ENCODE measurements at regions not wholly inside any gene's neighbourhood (a gene's known extent, or its start where the extent isn't known, plus 50 kb on each side); places are given as distances from the start of the nearest gene placed in this dataset.

GRCh38 chr16:54588026-54588425 is 301.4 kb upstream of the IRX3 start:
- TF ChIP-seq TCF12 (IDR thresholded peaks at IDR 0.05; ENCODE audit: low read depth): no peak
- TF ChIP-seq ZBTB7A (IDR thresholded peaks at IDR 0.05; ENCODE audit: low read depth): no peak

- TF ChIP-seq USF1 (IDR thresholded peaks at IDR 0.05): no peak
- TF ChIP-seq EP300 (IDR thresholded peaks at IDR 0.05; ENCODE audit: borderline replicate concordance): no peak
- TF ChIP-seq CREB1 (IDR thresholded peaks at IDR 0.05; ENCODE audit: low read depth): no peak
- no peak for TF ChIP-seq ZBTB7A (IDR thresholded peaks at IDR 0.05; ENCODE audit: low read depth)
- no peak for TF ChIP-seq CEBPB (IDR thresholded peaks at IDR 0.05)
- TF ChIP-seq NFIC (IDR thresholded peaks at IDR 0.05): no peak
- no peak for TF ChIP-seq REST (IDR thresholded peaks at IDR 0.05; ENCODE audit: low read depth)
These were observed 300.6 kb upstream of the IRX3 start for GRCh38 chr16:54587176-54587515.

- TF ChIP-seq TEAD4 (IDR thresholded peaks at IDR 0.05): no peak
These were observed 300.0 kb upstream of the IRX3 start for GRCh38 chr16:54586474-54587175.

GRCh38 chr16:54585998-54586340 is 299.4 kb upstream of the IRX3 start:
- TF ChIP-seq EP300 (IDR thresholded peaks at IDR 0.05; ENCODE audit: borderline replicate concordance) (no peak), TCF12 (IDR thresholded peaks at IDR 0.05; ENCODE audit: low read depth) (no peak), NFIC (IDR thresholded peaks at IDR 0.05) (no peak), MAX (IDR thresholded peaks at IDR 0.05) (no peak), RAD21 (IDR thresholded peaks at IDR 0.05; ENCODE audit: low read depth) (no peak)

GRCh38 chr16:54585094-54585997 is 298.8 kb upstream of the IRX3 start:
- TF ChIP-seq NFIC (IDR thresholded peaks at IDR 0.05) (no peak), TAF1 (IDR thresholded peaks at IDR 0.05; ENCODE audit: low read depth) (no peak), REST (IDR thresholded peaks at IDR 0.05; ENCODE audit: low read depth) (no peak), EP300 (IDR thresholded peaks at IDR 0.05; ENCODE audit: borderline replicate concordance) (no peak), USF1 (IDR thresholded peaks at IDR 0.05) (no peak), ZBTB7A (IDR thresholded peaks at IDR 0.05; ENCODE audit: low read depth) (no peak), TCF12 (IDR thresholded peaks at IDR 0.05; ENCODE audit: low read depth) (no peak), TEAD4 (IDR thresholded peaks at IDR 0.05) (no peak), RAD21 (IDR thresholded peaks at IDR 0.05; ENCODE audit: low read depth) (no peak), FOXM1 (IDR thresholded peaks at IDR 0.05; ENCODE audit: borderline replicate concordance, low read depth) (no peak), CEBPB (IDR thresholded peaks at IDR 0.05) (no peak), EGR1 (IDR thresholded peaks at IDR 0.05) (no peak), YY1 (IDR thresholded peaks at IDR 0.05; ENCODE audit: low read depth) (no peak), MAX (IDR thresholded peaks at IDR 0.05) (no peak), CREB1 (IDR thresholded peaks at IDR 0.05; ENCODE audit: low read depth) (no peak)

- TF ChIP-seq TEAD4 (IDR thresholded peaks at IDR 0.05) (no peak), EP300 (IDR thresholded peaks at IDR 0.05; ENCODE audit: borderline replicate concordance) (no peak), REST (IDR thresholded peaks at IDR 0.05; ENCODE audit: low read depth) (no peak), RAD21 (IDR thresholded peaks at IDR 0.05; ENCODE audit: low read depth) (no peak), ZBTB7A (IDR thresholded peaks at IDR 0.05; ENCODE audit: low read depth) (no peak), MAX (IDR thresholded peaks at IDR 0.05) (no peak), NFIC (IDR thresholded peaks at IDR 0.05) (no peak)
These were observed 297.5 kb upstream of the IRX3 start for GRCh38 chr16:54584121-54584520.
